K562 (cell line): ENCODE measurements at regions not wholly inside any gene's neighbourhood (a gene's known extent, or its start where the extent isn't known, plus 50 kb on each side); places are given as distances from the start of the nearest gene placed in this dataset.

Experiments used
- E2F6 ChIP-seq, 2 experiments: IDR thresholded peaks; 2 replicates each; pipeline ENCODE4 v1.6.1; 2011; ENCODE audit warnings: borderline replicate concordance in 1 of 2, control low read depth in 1 of 2, low read depth in 1 of 2, low read length in 1 of 2, mild to moderate bottlenecking in 1 of 2, mixed read lengths in 1 of 2, moderate library complexity in 1 of 2; ENCODE audit not compliant: insufficient read depth in 1 of 2, insufficient read length in 1 of 2, poor library complexity in 1 of 2, severe bottlenecking in 1 of 2; ENCODE audit errors: extremely low read depth in 1 of 2
- E4F1 ChIP-seq: fragments of 250-450 bp; sonication (Bioruptor Pico); IDR thresholded peaks from 2 replicates; pipeline ENCODE4 v1.5.0; 2021; ENCODE audit warnings: mild to moderate bottlenecking, borderline replicate concordance
- ELK3 ChIP-seq: fragments of 450-650 bp; formaldehyde crosslinking; IDR thresholded peaks from 2 replicates; pipeline ENCODE4 v1.4.0; 2020; ENCODE audit warnings: mild to moderate bottlenecking
- FOXA1 ChIP-seq: fragments of 450-650 bp; IDR thresholded peaks from 2 replicates; pipeline ENCODE4 v1.6.1; 2016; ENCODE audit warnings: mild to moderate bottlenecking, borderline replicate concordance
- FOXK2 ChIP-seq, 2 experiments: fragments of 450-650 bp; IDR thresholded peaks in 1 of 2; conservative IDR thresholded peaks in 1 of 2; 2 replicates each; pipeline ENCODE4 v1.6.1; 2016; ENCODE audit warnings: low read depth in 2 of 2, mild to moderate bottlenecking in 1 of 2
- HDAC2 ChIP-seq: fragments of 450-650 bp; IDR thresholded peaks from 2 replicates; pipeline ENCODE4 v1.6.1; 2016; ENCODE audit warnings: mild to moderate bottlenecking
- HMG20B ChIP-seq: fragments of 250-450 bp; sonication (Bioruptor Pico); IDR thresholded peaks from 2 replicates; pipeline ENCODE4 v1.5.0; 2021; ENCODE audit warnings: mild to moderate bottlenecking
- LCOR ChIP-seq: sonication (generic); formaldehyde crosslinking; IDR thresholded peaks from 2 replicates; pipeline ENCODE4 v1.8.0; 2022; ENCODE audit warnings: mild to moderate bottlenecking, missing genetic modification reagents
- NR2C1 ChIP-seq, 2 experiments: fragments of 450-650 bp; IDR thresholded peaks; 2 replicates each; pipeline ENCODE4 v1.6.1; 2017; ENCODE audit warnings: mild to moderate bottlenecking in 2 of 2, antibody characterized with exemption in 1 of 2, inconsistent platforms in 1 of 2, missing compliant biosample characterization in 1 of 2, missing genetic modification characterization in 1 of 2
- TEAD4 ChIP-seq, 2 experiments: sonication (generic) in 1 of 2; formaldehyde crosslinking in 1 of 2; IDR thresholded peaks; 2 replicates each; pipeline versions ENCODE4 v1.6.1 to v1.8.0; 2012 to 2022; ENCODE audit warnings: borderline replicate concordance in 1 of 2, inconsistent platforms in 1 of 2, low read length in 1 of 2, mild to moderate bottlenecking in 1 of 2, missing genetic modification reagents in 1 of 2
- TRIM25 ChIP-seq: fragments of 450-650 bp; IDR thresholded peaks from 2 replicates; pipeline ENCODE4 v1.7.0; 2016; ENCODE audit warnings: borderline replicate concordance
- ZNF134 ChIP-seq: fragments of 250-450 bp; sonication (Bioruptor Pico); conservative IDR thresholded peaks from 2 replicates; pipeline ENCODE4 v1.4.0; 2020
- ZNF324 ChIP-seq: fragments of 250-450 bp; sonication (Bioruptor Pico); IDR thresholded peaks from 2 replicates; pipeline ENCODE4 v1.4.0; 2020; ENCODE audit warnings: mild to moderate bottlenecking
- TF ChIP-seq, protein P1 (sequence below), 2 experiments: fragments of 450-650 bp in 1 of 2; IDR thresholded peaks; 2 replicates each; pipeline ENCODE4 v1.6.1; 2011 to 2017; ENCODE audit warnings: low read depth in 2 of 2, antibody characterized with exemption in 1 of 2, borderline replicate concordance in 1 of 2, low read length in 1 of 2, mild to moderate bottlenecking in 1 of 2, mixed read lengths in 1 of 2; ENCODE audit not compliant: control insufficient read depth in 1 of 2
- TF ChIP-seq, protein P2 (sequence below): sonication (generic); formaldehyde crosslinking; IDR thresholded peaks from 2 replicates; pipeline ENCODE4 v1.8.0; 2023; ENCODE audit warnings: mild to moderate bottlenecking, missing genetic modification reagents

GRCh38 chr6:148144917-148145521, 197.6 kb upstream of the SASH1 start (continued):
- TF ChIP-seq ELK3 (CRISPR knock-in tag) (no peak), E4F1 (CRISPR knock-in tag) (no peak), NR2C1 (IDR thresholded peaks at IDR 0.05) (no peak), NR2C1 (tag; IDR thresholded peaks at IDR 0.05) (no peak), TRIM25 (no peak), ZNF324 (CRISPR knock-in tag) (no peak), LCOR (CRISPR knock-in tag) (no peak), E2F6 (IDR thresholded peaks at IDR 0.05; ENCODE audit: borderline replicate concordance in 1 of 2, extremely low read depth in 1 of 2, insufficient read depth in 1 of 2, insufficient read length in 1 of 2, low read depth in 1 of 2, low read length in 1 of 2, poor library complexity in 1 of 2, severe bottlenecking in 1 of 2) (no peak), ZNF134 (CRISPR knock-in tag) (no peak), FOXA1 (no peak), HMG20B (CRISPR knock-in tag) (no peak), HDAC2 (no peak), TEAD4 (IDR thresholded peaks at IDR 0.05; ENCODE audit: low read length) (peak; percentile 35; the same call in 1 of the 2 replicates), TEAD4 (CRISPR knock-in tag; IDR thresholded peaks at IDR 0.05; ENCODE audit: borderline replicate concordance) (no peak), FOXK2 (conservative IDR thresholded peaks at IDR 0.05 in 1 of 2, IDR thresholded peaks at IDR 0.05 in 1 of 2; ENCODE audit: low read depth in 2 of 2) (peak; percentile 80 to 82)
- TF ChIP-seq, protein P1, sequence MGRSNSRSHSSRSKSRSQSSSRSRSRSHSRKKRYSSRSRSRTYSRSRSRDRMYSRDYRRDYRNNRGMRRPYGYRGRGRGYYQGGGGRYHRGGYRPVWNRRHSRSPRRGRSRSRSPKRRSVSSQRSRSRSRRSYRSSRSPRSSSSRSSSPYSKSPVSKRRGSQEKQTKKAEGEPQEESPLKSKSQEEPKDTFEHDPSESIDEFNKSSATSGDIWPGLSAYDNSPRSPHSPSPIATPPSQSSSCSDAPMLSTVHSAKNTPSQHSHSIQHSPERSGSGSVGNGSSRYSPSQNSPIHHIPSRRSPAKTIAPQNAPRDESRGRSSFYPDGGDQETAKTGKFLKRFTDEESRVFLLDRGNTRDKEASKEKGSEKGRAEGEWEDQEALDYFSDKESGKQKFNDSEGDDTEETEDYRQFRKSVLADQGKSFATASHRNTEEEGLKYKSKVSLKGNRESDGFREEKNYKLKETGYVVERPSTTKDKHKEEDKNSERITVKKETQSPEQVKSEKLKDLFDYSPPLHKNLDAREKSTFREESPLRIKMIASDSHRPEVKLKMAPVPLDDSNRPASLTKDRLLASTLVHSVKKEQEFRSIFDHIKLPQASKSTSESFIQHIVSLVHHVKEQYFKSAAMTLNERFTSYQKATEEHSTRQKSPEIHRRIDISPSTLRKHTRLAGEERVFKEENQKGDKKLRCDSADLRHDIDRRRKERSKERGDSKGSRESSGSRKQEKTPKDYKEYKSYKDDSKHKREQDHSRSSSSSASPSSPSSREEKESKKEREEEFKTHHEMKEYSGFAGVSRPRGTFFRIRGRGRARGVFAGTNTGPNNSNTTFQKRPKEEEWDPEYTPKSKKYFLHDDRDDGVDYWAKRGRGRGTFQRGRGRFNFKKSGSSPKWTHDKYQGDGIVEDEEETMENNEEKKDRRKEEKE (IDR thresholded peaks at IDR 0.05; ENCODE audit: borderline replicate concordance in 1 of 2, control insufficient read depth in 1 of 2, low read depth in 2 of 2, low read length in 1 of 2): no peak
- TF ChIP-seq, protein P2, sequence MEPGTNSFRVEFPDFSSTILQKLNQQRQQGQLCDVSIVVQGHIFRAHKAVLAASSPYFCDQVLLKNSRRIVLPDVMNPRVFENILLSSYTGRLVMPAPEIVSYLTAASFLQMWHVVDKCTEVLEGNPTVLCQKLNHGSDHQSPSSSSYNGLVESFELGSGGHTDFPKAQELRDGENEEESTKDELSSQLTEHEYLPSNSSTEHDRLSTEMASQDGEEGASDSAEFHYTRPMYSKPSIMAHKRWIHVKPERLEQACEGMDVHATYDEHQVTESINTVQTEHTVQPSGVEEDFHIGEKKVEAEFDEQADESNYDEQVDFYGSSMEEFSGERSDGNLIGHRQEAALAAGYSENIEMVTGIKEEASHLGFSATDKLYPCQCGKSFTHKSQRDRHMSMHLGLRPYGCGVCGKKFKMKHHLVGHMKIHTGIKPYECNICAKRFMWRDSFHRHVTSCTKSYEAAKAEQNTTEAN (CRISPR knock-in tag): no peak
